Progenitor cell of endocrine pancreas (in vitro differentiated cells): ENCODE measurements at regions not wholly inside any gene's neighbourhood (a gene's known extent, or its start where the extent isn't known, plus 50 kb on each side); places are given as distances from the start of the nearest gene placed in this dataset.
"Not testable (repeated sequence)": the region's sequence is repeated elsewhere in the genome, so short reads cannot be mapped to it uniquely, and the experiment has no call there.

Experiments
- DNase-seq: peaks from one replicate; pipeline ENCODE4 v3.0.0; 2021; ENCODE audit warnings: low spot score; ENCODE audit not compliant: unreplicated experiment
- H3K27ac Mint-ChIP-seq: 2 replicates; pipeline ENCODE4 v1.8.0; 2021; ENCODE audit warnings: mild to moderate bottlenecking, moderate library complexity, mixed read lengths
- H3K27me3 Mint-ChIP-seq: 2 replicates; pipeline ENCODE4 v1.8.0; 2021; ENCODE audit warnings: mixed read lengths
- H3K36me3 Mint-ChIP-seq: 2 replicates; pipeline ENCODE4 v1.8.0; 2022; ENCODE audit warnings: mixed read lengths; ENCODE audit not compliant: insufficient read depth
- H3K4me1 Mint-ChIP-seq: 2 replicates; pipeline ENCODE4 v1.8.0; 2021; ENCODE audit warnings: low read depth, mixed read lengths
- H3K4me3 Mint-ChIP-seq: 2 replicates; pipeline ENCODE4 v1.8.0; 2021; ENCODE audit warnings: low read depth, mild to moderate bottlenecking, moderate library complexity, mixed read lengths
- H3K9me3 Mint-ChIP-seq: 2 replicates; pipeline ENCODE4 v1.8.0; 2021; ENCODE audit warnings: low read depth, mixed read lengths
- CTCF ChIP-seq: fragments of 200-600 bp; sonication (generic); IDR thresholded peaks from one replicate; pipeline ENCODE4 v1.5.0; 2021; ENCODE audit warnings: antibody characterized with exemption, mild to moderate bottlenecking; ENCODE audit not compliant: unreplicated experiment

GRCh38 chr2:236919209-236919608 is 166.5 kb upstream of the COPS8 start:
- Mint-ChIP-seq H3K27ac (no peak overlapping the region), H3K9me3 (no peaks in the 10 kb centered on the region), H3K27me3 (peaks cover 67% of the 10 kb centered on the region), H3K4me1 (no peaks in the 10 kb centered on the region), H3K4me3 (no peak overlapping the region), H3K36me3 (no peaks in the 10 kb centered on the region)
- no peak for TF ChIP-seq CTCF
- no peak for DNase-seq

- not testable (repeated sequence) for H3K36me3 Mint-ChIP-seq, DNase-seq, H3K27ac Mint-ChIP-seq, H3K9me3 Mint-ChIP-seq, H3K4me3 Mint-ChIP-seq, H3K4me1 Mint-ChIP-seq
- peaks cover 61% of the 10 kb centered on the region for H3K27me3 Mint-ChIP-seq
Observed at GRCh38 chr2:236919801-236920379, 165.8 kb upstream of the COPS8 start.

GRCh38 chr2:236922061-236922460 is 163.6 kb upstream of the COPS8 start:
- Mint-ChIP-seq H3K9me3 (no peaks in the 10 kb centered on the region), H3K27ac (peak overlapping the region; percentile 16), H3K27me3 (peaks cover 63% of the 10 kb centered on the region), H3K4me3 (no peak overlapping the region), H3K4me1 (peaks cover 5% of the 10 kb centered on the region), H3K36me3 (no peaks in the 10 kb centered on the region)
- TF ChIP-seq CTCF, result no peak
- DNase-seq, result no peak

GRCh38 chr2:236928380-236929037 is 157.2 kb upstream of the COPS8 start:
- no peak for TF ChIP-seq CTCF
- peak overlapping the region; percentile 27 for H3K27ac Mint-ChIP-seq
- DNase-seq, result no peak
- no peak overlapping the region for H3K4me3 Mint-ChIP-seq
- H3K9me3 Mint-ChIP-seq, result no peaks in the 10 kb centered on the region
- H3K27me3 Mint-ChIP-seq, result peaks cover 57% of the 10 kb centered on the region
- H3K4me1 Mint-ChIP-seq, result peaks cover 11% of the 10 kb centered on the region
- no peaks in the 10 kb centered on the region for H3K36me3 Mint-ChIP-seq

- Mint-ChIP-seq H3K27ac (no peak overlapping the region), H3K27me3 (peaks cover 66% of the 10 kb centered on the region), H3K9me3 (no peaks in the 10 kb centered on the region), H3K4me3 (no peak overlapping the region), H3K4me1 (peaks cover 6% of the 10 kb centered on the region), H3K36me3 (no peaks in the 10 kb centered on the region)
- no peak for TF ChIP-seq CTCF
- no peak for DNase-seq
Observed at GRCh38 chr2:236932831-236933361, 152.8 kb upstream of the COPS8 start.

- H3K27me3 Mint-ChIP-seq, result peaks cover 75% of the 10 kb centered on the region
- no peaks in the 10 kb centered on the region for H3K9me3 Mint-ChIP-seq
- no peak for TF ChIP-seq CTCF
- DNase-seq, result no peak
- no peaks in the 10 kb centered on the region for H3K36me3 Mint-ChIP-seq
- no peak overlapping the region for H3K27ac Mint-ChIP-seq
- no peaks in the 10 kb centered on the region for H3K4me1 Mint-ChIP-seq
- no peak overlapping the region for H3K4me3 Mint-ChIP-seq
Observed at GRCh38 chr2:236934166-236934565, 151.5 kb upstream of the COPS8 start.
